AG04450 (cell line): ENCODE measurements at regions not wholly inside any gene's neighbourhood (a gene's known extent, or its start where the extent isn't known, plus 50 kb on each side); places are given as distances from the start of the nearest gene placed in this dataset.
"Not testable (repeated sequence)": the region's sequence is repeated elsewhere in the genome, so short reads cannot be mapped to it uniquely, and the experiment has no call there.

Experiments
- CTCF ChIA-PET: fragments of 300-600, 350-600 bp; formaldehyde crosslinking; extraction: SDS; loops from one replicate; lab custom pipeline; 2022; ENCODE audit warnings: antibody characterized with exemption, inconsistent platforms; lab: Charles Lee
- POLR2A ChIA-PET: fragments of 350-600 bp; formaldehyde crosslinking; extraction: SDS; loops from one replicate; lab custom pipeline; 2021; ENCODE audit warnings: antibody characterized with exemption, inconsistent platforms; lab: Yijun Ruan, JAX
- DNase-seq: peaks from one replicate; pipeline ENCODE4 v3.0.0-alpha.2; 2011; ENCODE audit warnings: low read depth, low spot score
- H3K27ac ChIP-seq: one replicate; pipeline ENCODE4 v1.5.1; 2012; ENCODE audit warnings: low read depth, low read length, control low read depth
- H3K27me3 ChIP-seq: one replicate; pipeline ENCODE4 v1.6.0; 2012; ENCODE audit warnings: low read length; ENCODE audit not compliant: control insufficient read depth, insufficient read depth
- H3K4me3 ChIP-seq: 2 replicates; pipeline ENCODE4 v1.5.1; 2011; ENCODE audit warnings: mild to moderate bottlenecking, low read depth, low read length, control low read depth
- H3K9me3 ChIP-seq: 2 replicates; pipeline ENCODE4 v1.5.1; 2012; ENCODE audit warnings: low read length; ENCODE audit not compliant: control insufficient read depth, insufficient read depth
- CTCF ChIP-seq: IDR thresholded peaks from 2 replicates; pipeline ENCODE4 v1.5.1; 2011; ENCODE audit warnings: low read depth, low read length, control low read depth, inconsistent platforms

- CTCF ChIA-PET, result no interaction called here
- TF ChIP-seq CTCF, result no peak
- POLR2A ChIA-PET, result no interaction called here
- H3K9me3 ChIP-seq, result peaks cover 18% of the 10 kb centered on the region
- no peak overlapping the region for H3K27ac ChIP-seq
- DNase-seq, result no peak
- H3K4me3 ChIP-seq, result no peak overlapping the region
- no peaks in the 10 kb centered on the region for H3K27me3 ChIP-seq
These were observed 1356.7 kb downstream of the SI start for GRCh38 chr3:163721596-163721995.

DNA sequence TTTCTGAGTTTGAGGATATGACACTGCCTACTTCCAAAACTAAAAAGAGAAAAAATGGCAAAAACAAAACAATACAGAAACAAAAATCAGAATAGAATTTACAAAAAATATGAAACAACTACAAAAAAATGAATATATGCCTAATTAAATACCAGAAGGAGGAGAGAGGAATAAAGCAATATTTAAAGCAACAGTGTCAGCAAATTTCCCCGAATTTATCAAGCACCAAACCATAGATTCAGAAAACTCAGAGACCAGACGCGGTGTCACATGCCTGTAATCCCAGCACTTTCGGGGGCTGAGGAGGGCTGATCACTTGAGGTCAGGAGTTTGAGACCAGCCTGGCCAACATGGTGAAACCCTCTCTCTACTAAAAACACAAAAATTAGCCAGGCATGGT is 1360.9 kb downstream of the SI start:
- no peak for DNase-seq
- H3K27me3 ChIP-seq, result no peaks in the 10 kb centered on the region
- no peak overlapping the region for H3K4me3 ChIP-seq
- no peak overlapping the region for H3K27ac ChIP-seq
- CTCF ChIA-PET, result no interaction called here
- POLR2A ChIA-PET, result no interaction called here
- TF ChIP-seq CTCF, result no peak
- peaks cover 17% of the 10 kb centered on the region for H3K9me3 ChIP-seq

- ChIA-PET CTCF (no interaction called here), POLR2A (no interaction called here)
- no peak overlapping the region for H3K4me3 ChIP-seq
- H3K9me3 ChIP-seq, result no peaks in the 10 kb centered on the region
- TF ChIP-seq CTCF, result no peak
- H3K27ac ChIP-seq, result no peak overlapping the region
- no peaks in the 10 kb centered on the region for H3K27me3 ChIP-seq
- no peak for DNase-seq
These were observed 1369.9 kb downstream of the SI start for GRCh38 chr3:163708428-163708827.

DNA sequence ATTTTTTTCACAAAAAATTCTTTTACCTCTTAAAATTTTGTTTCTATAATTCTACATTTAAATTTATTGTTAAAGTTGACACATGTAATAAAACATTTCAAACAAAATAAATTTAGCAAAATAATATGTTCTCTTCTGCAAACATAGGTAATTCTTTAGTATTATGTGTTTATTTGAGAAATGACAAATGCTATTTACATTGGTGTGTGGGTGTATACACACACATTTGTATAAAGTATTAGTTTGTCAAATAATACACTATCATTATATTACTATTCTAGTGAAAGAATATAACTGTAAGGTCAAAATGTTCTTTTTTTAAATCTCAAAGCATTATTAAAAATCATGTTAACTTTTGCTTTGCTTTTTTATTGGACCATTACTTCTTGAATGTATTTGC is 1370.6 kb downstream of the SI start:
- H3K27ac ChIP-seq, result no peak overlapping the region
- no peak for TF ChIP-seq CTCF
- no peak for DNase-seq
- no peaks in the 10 kb centered on the region for H3K27me3 ChIP-seq
- POLR2A ChIA-PET, result no interaction called here
- no peaks in the 10 kb centered on the region for H3K9me3 ChIP-seq
- CTCF ChIA-PET, result no interaction called here
- H3K4me3 ChIP-seq, result no peak overlapping the region

- H3K4me3 ChIP-seq, H3K27me3 ChIP-seq, CTCF ChIA-PET, POLR2A ChIA-PET, DNase-seq, H3K27ac ChIP-seq: not testable (repeated sequence)
- peaks cover 21% of the 10 kb centered on the region; the same call in 1 of the 2 replicates for H3K9me3 ChIP-seq
These were observed 1380.1 kb downstream of the SI start for GRCh38 chr3:163698221-163698620.

GRCh38 chr3:163692494-163692893 is 1385.8 kb downstream of the SI start:
- no peak for DNase-seq
- Histone ChIP-seq H3K27me3 (no peaks in the 10 kb centered on the region), H3K4me3 (no peak overlapping the region), H3K9me3 (peaks cover 19% of the 10 kb centered on the region; the same call in 1 of the 2 replicates), H3K27ac (no peak overlapping the region)
- POLR2A ChIA-PET, result no interaction called here
- TF ChIP-seq CTCF, result no peak
- CTCF ChIA-PET, result no interaction called here
